GM19463 (cell line): ENCODE measurements at regions not wholly inside any gene's neighbourhood (a gene's known extent, or its start where the extent isn't known, plus 50 kb on each side); places are given as distances from the start of the nearest gene placed in this dataset.
"Not testable (repeated sequence)": the region's sequence is repeated elsewhere in the genome, so short reads cannot be mapped to it uniquely, and the experiment has no call there.

ENCODE experiments used
- ATAC-seq: cut with Tn5 transposase; IDR thresholded peaks from one replicate; pipeline ENCODE4 v1.9.1; 2021; ENCODE audit warnings: mild to moderate bottlenecking, moderate library complexity; ENCODE audit not compliant: unreplicated experiment

DNA sequence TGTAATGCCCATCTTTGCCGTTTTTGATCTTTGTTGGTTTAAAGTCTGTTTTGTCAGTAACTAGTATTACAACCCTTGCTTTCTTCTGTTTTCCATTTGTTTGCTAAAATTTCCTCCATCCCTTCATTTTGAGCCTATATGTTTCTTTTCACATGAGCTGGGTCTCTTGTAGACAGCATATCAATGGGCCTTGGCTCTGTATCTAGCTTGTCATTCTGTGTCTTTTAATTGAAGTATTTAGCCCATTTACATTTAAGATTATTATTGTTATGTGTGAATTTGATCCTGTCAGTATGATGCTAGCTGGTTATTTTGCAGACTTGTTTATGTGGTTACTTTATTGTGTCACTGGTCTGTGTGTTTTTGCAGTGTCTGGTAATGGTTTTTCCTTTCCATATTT, 913.2 kb downstream of the TRHDE start:
- ATAC-seq, result no peak

DNA sequence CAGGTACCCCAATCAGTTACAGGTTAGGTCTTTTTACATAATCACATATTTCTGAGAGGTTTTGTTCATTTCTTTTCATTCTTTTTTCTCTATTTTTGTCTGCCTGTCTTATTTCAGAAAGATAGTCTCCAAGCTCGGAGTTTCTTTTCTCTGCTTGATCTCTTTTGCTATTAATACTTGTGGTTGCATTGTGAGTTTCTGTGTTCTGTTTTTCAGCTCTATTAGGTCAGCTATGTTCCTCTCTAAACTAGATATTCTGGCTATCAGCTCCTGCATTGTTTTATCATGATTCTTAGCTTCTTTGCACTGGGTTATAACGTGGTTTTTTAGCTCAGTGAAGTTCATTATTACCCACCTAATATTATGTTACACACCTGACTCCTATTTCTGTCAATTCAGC, 914.1 kb downstream of the TRHDE start:
- ATAC-seq, result no peak

DNA sequence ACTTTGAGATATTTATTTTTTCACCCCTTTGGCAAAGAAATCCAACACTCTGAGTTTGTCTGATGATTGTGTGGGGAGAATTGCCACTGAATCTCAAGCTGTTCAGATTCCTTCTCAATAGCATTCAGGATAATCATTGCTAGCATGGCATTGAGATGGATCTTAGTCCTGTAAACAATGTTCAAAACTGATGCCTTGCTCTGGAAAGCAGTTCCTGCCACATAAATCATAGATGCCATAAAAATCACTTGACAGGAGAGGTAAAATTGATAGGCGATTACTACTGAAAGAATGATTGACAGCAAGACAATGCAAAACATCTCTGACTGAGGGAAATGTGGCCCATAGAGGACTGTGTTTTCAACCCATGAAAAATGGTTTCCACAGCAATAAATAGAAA, 915.6 kb downstream of the TRHDE start:
- ATAC-seq, result no peak

GRCh38 chr12:73210548-73211204, 938.5 kb downstream of the TRHDE start:
- no peak for ATAC-seq

DNA sequence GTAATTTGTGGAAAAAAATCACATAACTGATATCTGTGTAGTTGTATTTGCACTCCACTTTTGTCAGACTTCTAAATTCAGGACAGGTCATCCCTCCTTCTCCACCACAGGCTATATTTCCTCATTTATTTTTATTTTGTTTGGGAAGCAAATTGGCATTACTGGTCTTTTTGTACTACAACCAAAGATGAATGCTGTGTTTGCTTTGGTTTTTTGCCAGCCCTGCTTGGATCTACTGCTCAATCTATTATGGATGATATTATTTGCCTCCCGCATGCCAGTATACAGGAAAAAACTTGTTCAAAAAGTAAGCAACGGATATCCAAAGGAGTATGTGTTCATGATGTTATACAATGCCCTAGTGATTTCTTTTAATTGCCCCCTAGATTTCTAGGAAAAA, 948.8 kb downstream of the TRHDE start:
- no peak for ATAC-seq

DNA sequence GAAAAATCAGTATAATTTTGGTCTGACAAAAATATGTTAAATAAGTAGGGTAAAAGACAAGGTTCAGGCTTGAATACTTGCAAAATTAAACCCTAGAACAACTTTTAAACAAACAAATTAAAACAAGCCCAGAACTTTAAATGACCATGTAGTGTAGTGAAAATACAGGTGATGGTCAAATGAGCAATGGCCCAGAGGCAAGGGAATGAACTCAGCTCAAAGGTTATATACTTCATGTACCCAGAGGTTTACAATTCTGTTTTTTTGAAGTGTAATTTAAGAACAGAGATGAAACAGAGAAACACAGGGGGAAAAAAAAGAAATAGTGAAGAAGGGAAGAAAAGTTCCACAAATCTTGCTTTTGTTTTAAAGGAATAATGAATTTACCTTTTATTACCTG, 949.2 kb downstream of the TRHDE start:
- ATAC-seq, result no peak

GRCh38 chr12:73221836-73222235, 949.7 kb downstream of the TRHDE start:
- no peak for ATAC-seq

DNA sequence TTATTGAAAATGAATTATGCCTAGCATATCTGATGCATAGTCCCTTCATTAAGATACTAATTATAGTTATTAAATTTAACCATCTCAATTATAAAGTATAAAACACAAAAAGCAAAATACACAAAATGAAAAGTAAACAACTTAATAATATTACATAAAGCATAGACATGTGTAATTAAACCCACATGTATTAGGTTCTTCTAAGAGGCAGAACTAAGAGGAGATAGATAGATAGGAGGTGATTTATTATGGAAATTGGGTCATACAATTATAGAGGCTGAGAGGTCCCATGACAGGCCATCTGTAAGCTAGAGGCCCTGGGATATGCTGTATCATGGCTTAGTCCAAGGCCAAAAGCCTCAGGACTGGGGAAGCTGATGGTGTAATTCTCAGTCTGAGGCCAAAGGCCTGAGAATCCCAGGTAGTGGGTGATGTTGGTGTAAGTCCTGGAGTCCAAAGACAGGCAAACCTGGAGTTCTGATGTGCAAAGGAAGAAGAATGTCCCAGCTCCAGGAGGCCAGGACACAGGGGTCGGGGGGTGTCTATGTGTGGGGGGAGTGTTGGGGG, 953.3 kb downstream of the TRHDE start:
- no peak for ATAC-seq

- no peak for ATAC-seq
Observed at GRCh38 chr12:73225941-73226340, 953.8 kb downstream of the TRHDE start.

DNA sequence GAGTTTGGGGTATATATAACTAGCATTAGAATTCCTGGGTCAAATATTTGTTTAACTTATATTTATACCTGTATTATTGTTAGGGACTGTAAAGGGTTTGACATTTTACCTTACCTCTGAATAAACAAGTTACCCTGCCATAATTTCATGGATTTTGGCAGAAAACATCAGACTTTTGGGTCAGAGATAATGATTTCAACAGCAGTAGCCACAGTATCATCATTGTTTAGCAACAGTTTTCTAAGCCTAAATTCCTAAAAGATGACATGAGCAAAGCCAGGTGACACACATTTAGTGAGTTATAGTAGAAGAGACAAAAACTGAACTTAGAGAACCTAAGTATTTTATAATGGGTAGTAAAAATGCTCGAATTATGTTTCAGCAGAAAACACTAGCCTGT, 954.4 kb downstream of the TRHDE start:
- ATAC-seq, result no peak

GRCh38 chr12:73228828-73229227, 956.7 kb downstream of the TRHDE start:
- not testable (repeated sequence) for ATAC-seq

DNA sequence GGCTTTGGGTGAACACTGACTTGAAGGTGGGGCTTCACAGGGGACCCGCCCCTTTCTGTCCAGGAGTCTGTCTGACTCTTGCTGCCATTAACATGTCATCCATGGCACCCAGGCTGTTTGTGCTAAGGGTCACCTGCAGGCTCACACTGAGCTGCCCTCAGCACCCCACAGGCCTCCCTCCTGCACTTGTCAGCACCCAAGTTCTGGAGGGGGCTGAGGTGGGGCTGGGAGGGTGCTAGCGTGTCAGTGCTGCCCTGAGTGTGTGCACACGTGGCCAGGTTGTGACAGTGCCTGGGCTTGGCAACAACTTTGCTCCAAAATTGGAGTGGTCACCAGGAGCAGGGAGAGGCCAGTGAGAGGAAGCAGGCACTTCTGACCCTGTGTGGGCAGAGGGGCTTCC, 963.2 kb downstream of the TRHDE start:
- ATAC-seq, result no peak

DNA sequence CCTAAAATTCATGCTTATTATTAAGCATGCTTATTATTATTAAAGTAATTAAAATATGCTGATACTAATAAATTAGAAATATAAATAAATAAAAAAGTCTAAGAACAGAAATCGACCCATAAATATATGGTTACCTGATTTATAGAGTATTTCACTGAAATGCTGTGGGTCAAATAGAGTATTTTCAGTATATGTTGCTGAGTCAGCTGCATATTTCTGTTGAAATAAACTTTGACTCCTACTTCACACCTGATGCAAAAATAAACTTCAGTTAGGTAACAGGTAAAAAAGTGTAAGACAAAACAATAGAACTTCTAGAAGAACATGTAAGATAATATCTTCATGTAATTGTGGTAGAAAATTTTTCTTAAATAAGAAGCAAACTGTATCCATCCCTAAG, 967.9 kb downstream of the TRHDE start:
- no peak for ATAC-seq

DNA sequence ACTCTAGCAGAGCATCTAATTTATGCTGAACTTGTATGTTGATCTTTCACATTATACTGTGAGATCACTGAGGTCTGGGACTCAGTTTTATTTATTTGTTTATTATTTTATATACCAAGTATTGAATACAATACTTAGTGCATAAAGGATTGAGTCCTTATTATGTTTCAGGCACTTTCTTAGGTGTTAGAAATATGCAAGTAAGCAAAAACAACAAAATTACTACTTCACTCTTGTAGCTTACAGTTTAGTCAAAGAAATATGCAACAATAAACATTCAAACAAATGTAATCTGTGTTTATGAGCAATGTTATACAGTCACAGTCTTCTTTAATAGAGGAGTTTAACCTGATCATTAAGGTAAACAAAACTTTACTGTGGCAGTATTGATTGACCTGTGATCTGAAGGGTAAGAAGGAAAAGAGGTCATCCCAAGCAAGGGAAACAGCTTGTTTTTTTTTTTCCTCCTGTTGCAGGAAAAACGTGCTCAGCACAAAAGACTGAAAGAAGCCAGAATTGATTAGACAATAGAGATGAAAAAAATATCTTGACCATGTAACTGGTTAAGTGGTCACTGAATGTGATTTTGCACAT, 990.7 kb downstream of the TRHDE start:
- ATAC-seq, result no peak

GRCh38 chr12:73266206-73266605, 994.0 kb downstream of the TRHDE start:
- no peak for ATAC-seq

- no peak for ATAC-seq
Observed at GRCh38 chr12:73274976-73275375, 1002.8 kb downstream of the TRHDE start.

DNA sequence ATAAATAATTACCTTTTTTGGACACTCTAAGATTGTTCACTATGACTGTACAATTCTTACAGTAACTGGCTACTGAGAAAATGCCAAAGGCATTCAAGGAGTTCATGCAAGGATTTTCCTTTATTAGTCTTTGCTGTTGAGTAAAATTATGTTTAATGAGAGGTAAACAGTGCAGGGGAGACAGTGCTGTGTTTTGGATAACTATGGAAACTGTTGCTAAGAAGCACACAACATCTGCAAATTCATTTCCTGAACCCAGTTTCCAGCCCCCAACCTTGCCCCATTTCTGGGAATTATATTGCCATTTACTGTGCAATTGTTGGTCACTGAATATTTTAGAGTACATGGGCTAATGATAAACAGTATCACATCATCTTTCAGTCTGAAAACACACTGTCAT, 1005.8 kb downstream of the TRHDE start:
- no peak for ATAC-seq

- no peak for ATAC-seq
Observed at GRCh38 chr12:73301530-73301929, 1029.4 kb downstream of the TRHDE start.

- no peak for ATAC-seq
Observed at GRCh38 chr12:73307260-73307659, 1035.1 kb downstream of the TRHDE start.

GRCh38 chr12:73308079-73308478, 1035.9 kb downstream of the TRHDE start:
- ATAC-seq, result no peak

DNA sequence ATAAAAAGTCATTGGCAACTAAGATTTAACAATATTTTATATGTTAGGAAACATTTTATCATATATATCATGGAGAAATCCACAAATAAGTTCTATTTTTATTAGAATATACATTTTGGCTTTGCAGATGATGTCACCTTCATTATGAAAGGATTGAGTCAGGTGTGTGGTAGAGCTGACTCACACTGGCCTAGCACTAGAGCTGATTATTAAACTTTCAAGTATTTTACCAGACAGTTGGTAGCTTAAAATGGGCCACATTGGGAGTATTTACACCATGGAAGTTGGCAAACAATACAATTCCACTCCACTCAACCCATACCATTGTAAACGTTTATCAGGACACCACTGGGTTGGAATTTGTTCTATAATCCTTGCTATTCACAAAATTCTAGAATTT, 1036.6 kb downstream of the TRHDE start:
- ATAC-seq, result no peak

- ATAC-seq, result no peak
Observed at GRCh38 chr12:73321319-73321718, 1049.1 kb downstream of the TRHDE start.

DNA sequence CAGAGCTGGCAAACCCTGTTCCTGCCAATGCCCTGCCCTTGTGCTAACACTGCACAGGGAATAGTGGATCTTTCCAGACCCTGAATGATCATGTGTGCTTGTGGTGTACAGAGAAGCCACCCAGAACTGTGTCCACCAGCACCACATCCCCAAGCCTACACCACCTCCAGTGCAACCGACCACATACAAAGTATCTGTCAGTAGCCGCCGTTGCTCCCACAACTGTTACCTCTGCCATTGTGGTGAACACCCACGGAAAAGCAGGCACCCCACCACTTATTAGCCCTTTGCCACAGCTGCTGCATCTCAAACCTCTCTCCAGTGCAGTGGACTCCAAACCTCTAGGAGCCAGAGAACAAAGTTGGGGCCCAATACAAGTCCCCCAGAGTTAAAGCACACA, 1049.6 kb downstream of the TRHDE start:
- no peak for ATAC-seq
